Endothelial cell (in vitro differentiated cells): ENCODE measurements at regions not wholly inside any gene's neighbourhood (a gene's known extent, or its start where the extent isn't known, plus 50 kb on each side); places are given as distances from the start of the nearest gene placed in this dataset.

ENCODE experiments used
- DNase-seq: peaks from one replicate; pipeline ENCODE4 v3.0.0; 2021; ENCODE audit warnings: low spot score
- H3K27ac Mint-ChIP-seq: one replicate; pipeline ENCODE4 v1.8.0; 2021; ENCODE audit warnings: mixed read lengths, inconsistent platforms; ENCODE audit not compliant: unreplicated experiment
- H3K27me3 Mint-ChIP-seq: one replicate; pipeline ENCODE4 v1.8.0; 2021; ENCODE audit warnings: mild to moderate bottlenecking, moderate library complexity, mixed read lengths, inconsistent platforms; ENCODE audit not compliant: unreplicated experiment
- H3K36me3 Mint-ChIP-seq: one replicate; pipeline ENCODE4 v1.8.0; 2021; ENCODE audit warnings: mild to moderate bottlenecking, low read depth, mixed read lengths, inconsistent platforms; ENCODE audit not compliant: unreplicated experiment
- H3K4me1 Mint-ChIP-seq: one replicate; pipeline ENCODE4 v1.8.0; 2021; ENCODE audit warnings: mild to moderate bottlenecking, mixed read lengths, inconsistent platforms; ENCODE audit not compliant: unreplicated experiment
- H3K4me3 Mint-ChIP-seq: one replicate; pipeline ENCODE4 v1.8.0; 2021; ENCODE audit warnings: mild to moderate bottlenecking, mixed read lengths, inconsistent platforms; ENCODE audit not compliant: unreplicated experiment
- H3K9me3 Mint-ChIP-seq: one replicate; pipeline ENCODE4 v1.8.0; 2021; ENCODE audit warnings: mixed read lengths, inconsistent platforms; ENCODE audit not compliant: unreplicated experiment
- CTCF ChIP-seq: fragments of 200-600 bp; sonication (generic); IDR thresholded peaks from one replicate; pipeline ENCODE4 v1.5.0; 2021; ENCODE audit warnings: antibody characterized with exemption; ENCODE audit not compliant: unreplicated experiment

- H3K27ac Mint-ChIP-seq, result no peak overlapping the region
- H3K9me3 Mint-ChIP-seq, result no peaks in the 10 kb centered on the region
- H3K4me3 Mint-ChIP-seq, result no peak overlapping the region
- no peak for TF ChIP-seq CTCF
- no peak for DNase-seq
- peaks cover 5% of the 10 kb centered on the region for H3K4me1 Mint-ChIP-seq
- H3K36me3 Mint-ChIP-seq, result no peaks in the 10 kb centered on the region
- H3K27me3 Mint-ChIP-seq, result peaks cover 1% of the 10 kb centered on the region
Observed at GRCh38 chr15:62928242-62928999, 114.1 kb upstream of the TPM1 start.

DNA sequence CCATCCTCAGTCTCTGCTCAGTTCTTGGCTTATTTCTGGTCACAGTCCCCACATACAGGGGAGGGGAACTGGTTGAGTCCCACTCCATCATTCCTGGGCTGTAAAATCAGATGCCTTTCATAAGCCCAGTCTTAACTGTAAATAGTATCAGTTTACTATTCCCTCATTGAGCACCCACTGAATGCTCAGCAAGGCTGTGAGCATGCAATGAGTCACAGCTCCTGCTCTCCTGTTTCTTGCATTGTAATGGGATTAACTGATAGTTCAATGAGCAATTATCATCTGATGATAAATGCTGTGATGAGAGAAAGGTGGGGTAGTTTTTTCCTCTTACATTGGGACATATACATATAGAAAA, 113.6 kb upstream of the TPM1 start:
- no peak for DNase-seq
- TF ChIP-seq CTCF, result no peak
- peaks cover 6% of the 10 kb centered on the region for H3K4me1 Mint-ChIP-seq
- H3K9me3 Mint-ChIP-seq, result no peaks in the 10 kb centered on the region
- peaks cover 1% of the 10 kb centered on the region for H3K27me3 Mint-ChIP-seq
- no peak overlapping the region for H3K4me3 Mint-ChIP-seq
- H3K36me3 Mint-ChIP-seq, result no peaks in the 10 kb centered on the region
- H3K27ac Mint-ChIP-seq, result no peak overlapping the region

- DNase-seq, result no peak
- H3K4me1 Mint-ChIP-seq, result peaks cover 9% of the 10 kb centered on the region
- H3K36me3 Mint-ChIP-seq, result no peaks in the 10 kb centered on the region
- TF ChIP-seq CTCF, result no peak
- H3K9me3 Mint-ChIP-seq, result no peaks in the 10 kb centered on the region
- no peak overlapping the region for H3K4me3 Mint-ChIP-seq
- H3K27me3 Mint-ChIP-seq, result no peaks in the 10 kb centered on the region
- H3K27ac Mint-ChIP-seq, result no peak overlapping the region
Observed at GRCh38 chr15:62931650-62932049, 110.9 kb upstream of the TPM1 start.

DNA sequence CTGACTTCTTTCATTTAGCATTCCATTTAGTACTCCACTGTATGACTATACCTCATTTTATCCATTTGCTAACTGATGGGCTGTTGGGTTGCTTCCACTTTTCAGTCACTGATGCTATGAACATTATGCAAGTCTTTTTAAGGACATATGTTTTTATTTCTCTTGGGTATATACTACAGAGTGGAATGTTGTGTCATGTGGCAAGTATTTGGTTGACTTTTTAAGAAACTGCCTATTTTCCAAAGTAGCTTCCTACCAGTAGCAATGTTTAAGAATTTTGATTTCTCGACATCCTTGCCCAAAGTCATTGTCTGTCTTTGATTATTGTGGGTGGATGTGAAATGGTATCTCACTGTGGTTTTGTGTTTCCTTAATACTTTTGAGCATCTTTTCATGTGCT, 110.1 kb upstream of the TPM1 start:
- no peak overlapping the region for H3K4me3 Mint-ChIP-seq
- DNase-seq, result no peak
- H3K9me3 Mint-ChIP-seq, result no peaks in the 10 kb centered on the region
- peaks cover 9% of the 10 kb centered on the region for H3K4me1 Mint-ChIP-seq
- no peak overlapping the region for H3K27ac Mint-ChIP-seq
- H3K36me3 Mint-ChIP-seq, result no peaks in the 10 kb centered on the region
- no peaks in the 10 kb centered on the region for H3K27me3 Mint-ChIP-seq
- TF ChIP-seq CTCF, result no peak

GRCh38 chr15:62933386-62933785, 109.2 kb upstream of the TPM1 start:
- Mint-ChIP-seq H3K9me3 (no peaks in the 10 kb centered on the region), H3K36me3 (no peaks in the 10 kb centered on the region), H3K4me3 (no peak overlapping the region), H3K27ac (no peak overlapping the region), H3K4me1 (peaks cover 9% of the 10 kb centered on the region), H3K27me3 (no peaks in the 10 kb centered on the region)
- TF ChIP-seq CTCF, result no peak
- DNase-seq, result no peak
